Neural cell (in vitro differentiated cells): ENCODE measurements at regions not wholly inside any gene's neighbourhood (a gene's known extent, or its start where the extent isn't known, plus 50 kb on each side); places are given as distances from the start of the nearest gene placed in this dataset.

Experiments used
- H2AFZ ChIP-seq: fragments of 200-600, 300-800 bp; sonication (generic), shearing (Covaris generic); 2 replicates; pipeline ENCODE4 v1.6.0; 2014; ENCODE audit warnings: low read depth, mild to moderate bottlenecking, antibody characterized with exemption, low read length, moderate library complexity
- H3F3A ChIP-seq: fragments of 200-600 bp; shearing (Covaris generic); 2 replicates; pipeline ENCODE4 v1.6.1; 2016; ENCODE audit warnings: mild to moderate bottlenecking, moderate library complexity, mixed read lengths, antibody characterized with exemption, low read length; ENCODE audit not compliant: insufficient read depth, poor library complexity, severe bottlenecking
- H3K27ac ChIP-seq: fragments of 200-600, 300-800 bp; sonication (generic), shearing (Covaris generic); 2 replicates; pipeline ENCODE4 v1.5.1; 2014; ENCODE audit warnings: mild to moderate bottlenecking, low read length, moderate library complexity
- H3K27me3 ChIP-seq: fragments of 300-800, 200-600 bp; sonication (generic), shearing (Covaris generic); 2 replicates; pipeline ENCODE4 v1.6.0; 2014; ENCODE audit warnings: mild to moderate bottlenecking, low read depth, low read length, moderate library complexity; ENCODE audit not compliant: insufficient read depth
- H3K36me3 ChIP-seq: fragments of 300-800, 200-600 bp; sonication (generic), shearing (Covaris generic); 2 replicates; pipeline ENCODE4 v1.5.1; 2014; ENCODE audit warnings: mild to moderate bottlenecking, antibody characterized with exemption, low read length, moderate library complexity; ENCODE audit not compliant: insufficient read depth
- H3K4me2 ChIP-seq: fragments of 300-800, 200-600 bp; sonication (generic), shearing (Covaris generic); 2 replicates; pipeline ENCODE4 v1.6.0; 2014; ENCODE audit warnings: mild to moderate bottlenecking, low read length
- H3K4me3 ChIP-seq: fragments of 300-800, 200-600 bp; sonication (generic), shearing (Covaris generic); 2 replicates; pipeline ENCODE4 v1.5.1; 2014; ENCODE audit warnings: mild to moderate bottlenecking, low read length, moderate library complexity
- H3K79me2 ChIP-seq: fragments of 200-600 bp; shearing (Covaris generic); replicated peaks from 2 replicates; pipeline ENCODE4 v1.6.0; 2014; ENCODE audit warnings: mild to moderate bottlenecking, low read length, moderate library complexity; ENCODE audit not compliant: insufficient read depth
- H3K9ac ChIP-seq: fragments of 300-800, 200-600 bp; sonication (generic), shearing (Covaris generic); 2 replicates; pipeline ENCODE4 v1.6.1; 2016; ENCODE audit warnings: mild to moderate bottlenecking, low read length, mixed read lengths
- H3K9me2 ChIP-seq: fragments of 200-600 bp; shearing (Covaris generic); 2 replicates; pipeline ENCODE4 v1.6.1; 2016; ENCODE audit warnings: mild to moderate bottlenecking, low read length, mixed read lengths; ENCODE audit not compliant: insufficient read depth
- H3K9me3 ChIP-seq: fragments of 200-600, 300-800 bp; sonication (generic), shearing (Covaris generic); 2 replicates; pipeline ENCODE4 v1.6.1; 2016; ENCODE audit warnings: mild to moderate bottlenecking, mixed run types, low read length, moderate library complexity, mixed read lengths
- H4K20me1 ChIP-seq: fragments of 200-600 bp; shearing (Covaris generic); 2 replicates; pipeline ENCODE4 v1.6.1; 2016; ENCODE audit warnings: mild to moderate bottlenecking, mixed run types; ENCODE audit not compliant: insufficient read depth
- CTCF ChIP-seq: fragments of 450-650 bp; IDR thresholded peaks from 2 replicates; pipeline ENCODE4 v1.5.1; 2014; ENCODE audit warnings: antibody characterized with exemption, mild to moderate bottlenecking, moderate library complexity; ENCODE audit not compliant: poor library complexity, severe bottlenecking
- EP300 ChIP-seq: fragments of 450-650 bp; conservative IDR thresholded peaks from 2 replicates; pipeline ENCODE4 v1.6.1; 2014; ENCODE audit warnings: antibody characterized with exemption, mild to moderate bottlenecking, moderate library complexity; ENCODE audit not compliant: poor library complexity, severe bottlenecking
- EZH2 ChIP-seq: fragments of 200-600, 300-800 bp; shearing (Covaris generic), sonication (generic); IDR thresholded peaks from 2 replicates; pipeline ENCODE4 v1.6.1; 2014; ENCODE audit warnings: antibody characterized with exemption, low read length, borderline replicate concordance, mild to moderate bottlenecking; ENCODE audit not compliant: insufficient read depth, poor library complexity, severe bottlenecking
- MXI1 ChIP-seq: fragments of 450-650 bp; conservative IDR thresholded peaks from 2 replicates; pipeline ENCODE4 v1.6.1; 2014; ENCODE audit warnings: antibody characterized with exemption, mild to moderate bottlenecking; ENCODE audit not compliant: poor library complexity, severe bottlenecking
- POLR2AphosphoS5 ChIP-seq: IDR thresholded peaks from 2 replicates; pipeline ENCODE4 v1.6.1; 2012
- RAD21 ChIP-seq: fragments of 450-650 bp; conservative IDR thresholded peaks from 2 replicates; pipeline ENCODE4 v1.6.1; 2014; ENCODE audit warnings: antibody characterized with exemption, mild to moderate bottlenecking, moderate library complexity
- REST ChIP-seq: IDR thresholded peaks from 2 replicates; pipeline ENCODE4 v1.6.1; 2012; ENCODE audit warnings: borderline replicate concordance
- SMC3 ChIP-seq: fragments of 450-650 bp; conservative IDR thresholded peaks from 2 replicates; pipeline ENCODE4 v1.6.1; 2014; ENCODE audit warnings: antibody characterized with exemption, mild to moderate bottlenecking, moderate library complexity; ENCODE audit not compliant: poor library complexity
- TAF1 ChIP-seq: IDR thresholded peaks from 2 replicates; pipeline ENCODE4 v1.6.1; 2012; ENCODE audit warnings: low read depth

- Histone ChIP-seq H3K27ac (no peak overlapping the region), H3K4me3 (no peak overlapping the region), H2AFZ (no peak overlapping the region), H3K79me2 (no peaks in the 10 kb centered on the region), H3K27me3 (peaks cover 3% of the 10 kb centered on the region), H3F3A (no peaks in the 10 kb centered on the region), H3K9me2 (no peaks in the 10 kb centered on the region), H4K20me1 (no peaks in the 10 kb centered on the region), H3K9ac (no peak overlapping the region), H3K4me2 (no peak overlapping the region), H3K36me3 (no peaks in the 10 kb centered on the region), H3K9me3 (no peaks in the 10 kb centered on the region)
- TF ChIP-seq SMC3 (no peak), MXI1 (no peak), REST (no peak), RAD21 (no peak), POLR2AphosphoS5 (no peak), EZH2 (no peak), TAF1 (no peak), CTCF (no peak), EP300 (no peak)
Observed at GRCh38 chr13:99686944-99687411, 185.7 kb downstream of the TM9SF2 start.

GRCh38 chr13:99686157-99686572, 184.9 kb downstream of the TM9SF2 start:
- no peaks in the 10 kb centered on the region for H3F3A ChIP-seq
- no peak overlapping the region for H3K9ac ChIP-seq
- no peaks in the 10 kb centered on the region for H3K79me2 ChIP-seq
- no peaks in the 10 kb centered on the region for H3K36me3 ChIP-seq
- no peaks in the 10 kb centered on the region for H3K9me2 ChIP-seq
- no peak overlapping the region for H3K4me3 ChIP-seq
- H3K27ac ChIP-seq = no peak overlapping the region
- TF ChIP-seq POLR2AphosphoS5 (no peak), MXI1 (no peak), CTCF (no peak), REST (no peak), EP300 (no peak), SMC3 (no peak), RAD21 (no peak), TAF1 (no peak), EZH2 (no peak)
- H4K20me1 ChIP-seq = no peaks in the 10 kb centered on the region
- H3K9me3 ChIP-seq = no peaks in the 10 kb centered on the region
- no peak overlapping the region for H3K4me2 ChIP-seq
- no peak overlapping the region for H2AFZ ChIP-seq
- H3K27me3 ChIP-seq = peaks cover 3% of the 10 kb centered on the region
